OCI-LY1 (cell line): ENCODE measurements at regions not wholly inside any gene's neighbourhood (a gene's known extent, or its start where the extent isn't known, plus 50 kb on each side); places are given as distances from the start of the nearest gene placed in this dataset.

Experiments used
- EZH2 ChIP-seq: fragments of 200-600 bp; sonication (generic), shearing (Covaris generic); IDR thresholded peaks from 2 replicates; pipeline ENCODE4 v1.8.0; 2017; ENCODE audit warnings: borderline replicate concordance, mixed run types, mild to moderate bottlenecking, antibody characterized with exemption, low read length, moderate library complexity, mixed read lengths
- TF ChIP-seq, protein P1 (sequence below): fragments of 200-600 bp; sonication (generic), shearing (Covaris generic); IDR thresholded peaks from 2 replicates; pipeline ENCODE4 v1.5.1; 2017; ENCODE audit warnings: mild to moderate bottlenecking, antibody characterized with exemption, low read length, moderate library complexity, mixed read lengths

DNA sequence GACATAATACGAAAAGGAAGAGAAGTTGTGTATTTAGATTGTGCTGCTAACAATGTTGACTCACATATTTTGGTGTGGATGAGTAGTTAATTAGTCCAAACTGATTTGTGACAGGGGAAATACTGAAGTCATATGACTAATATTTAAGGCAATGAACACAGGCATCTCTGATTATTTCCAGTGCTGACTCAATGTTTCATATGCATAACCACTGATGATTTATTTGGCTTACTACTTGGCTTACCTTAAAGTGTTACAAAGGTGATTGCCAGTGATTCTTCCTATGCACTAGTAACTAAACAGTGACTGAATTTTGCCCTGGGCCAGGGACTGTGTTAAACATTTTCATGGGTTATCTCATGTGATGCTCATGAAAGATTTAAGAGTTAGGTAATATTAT lies 722.6 kb downstream of the METTL4 start:
- TF ChIP-seq, protein P1, sequence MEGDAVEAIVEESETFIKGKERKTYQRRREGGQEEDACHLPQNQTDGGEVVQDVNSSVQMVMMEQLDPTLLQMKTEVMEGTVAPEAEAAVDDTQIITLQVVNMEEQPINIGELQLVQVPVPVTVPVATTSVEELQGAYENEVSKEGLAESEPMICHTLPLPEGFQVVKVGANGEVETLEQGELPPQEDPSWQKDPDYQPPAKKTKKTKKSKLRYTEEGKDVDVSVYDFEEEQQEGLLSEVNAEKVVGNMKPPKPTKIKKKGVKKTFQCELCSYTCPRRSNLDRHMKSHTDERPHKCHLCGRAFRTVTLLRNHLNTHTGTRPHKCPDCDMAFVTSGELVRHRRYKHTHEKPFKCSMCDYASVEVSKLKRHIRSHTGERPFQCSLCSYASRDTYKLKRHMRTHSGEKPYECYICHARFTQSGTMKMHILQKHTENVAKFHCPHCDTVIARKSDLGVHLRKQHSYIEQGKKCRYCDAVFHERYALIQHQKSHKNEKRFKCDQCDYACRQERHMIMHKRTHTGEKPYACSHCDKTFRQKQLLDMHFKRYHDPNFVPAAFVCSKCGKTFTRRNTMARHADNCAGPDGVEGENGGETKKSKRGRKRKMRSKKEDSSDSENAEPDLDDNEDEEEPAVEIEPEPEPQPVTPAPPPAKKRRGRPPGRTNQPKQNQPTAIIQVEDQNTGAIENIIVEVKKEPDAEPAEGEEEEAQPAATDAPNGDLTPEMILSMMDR = no peak
- no peak for TF ChIP-seq EZH2
